Keratinocyte (primary cell): ENCODE measurements at regions not wholly inside any gene's neighbourhood (a gene's known extent, or its start where the extent isn't known, plus 50 kb on each side); places are given as distances from the start of the nearest gene placed in this dataset.

Experiments used
- CTCF ChIP-seq, 3 experiments: IDR thresholded peaks in 1 of 3; conservative IDR thresholded peaks in 1 of 3; optimal IDR thresholded peaks in 1 of 3; 2 replicates in 2 of 3; 3 replicates in 1 of 3; pipeline versions ENCODE3 to v1.5.1; 2011; ENCODE audit warnings: low read length in 3 of 3, mild to moderate bottlenecking in 3 of 3, moderate library complexity in 2 of 3, control low read depth in 1 of 3, inconsistent platforms in 1 of 3; ENCODE audit not compliant: insufficient read depth in 2 of 3; ENCODE audit errors: extremely low read depth in 1 of 3
- EZH2 ChIP-seq: IDR thresholded peaks from one replicate; pipeline ENCODE4 v1.6.1; 2012; ENCODE audit warnings: inconsistent platforms, mild to moderate bottlenecking, low read length, moderate library complexity

DNA sequence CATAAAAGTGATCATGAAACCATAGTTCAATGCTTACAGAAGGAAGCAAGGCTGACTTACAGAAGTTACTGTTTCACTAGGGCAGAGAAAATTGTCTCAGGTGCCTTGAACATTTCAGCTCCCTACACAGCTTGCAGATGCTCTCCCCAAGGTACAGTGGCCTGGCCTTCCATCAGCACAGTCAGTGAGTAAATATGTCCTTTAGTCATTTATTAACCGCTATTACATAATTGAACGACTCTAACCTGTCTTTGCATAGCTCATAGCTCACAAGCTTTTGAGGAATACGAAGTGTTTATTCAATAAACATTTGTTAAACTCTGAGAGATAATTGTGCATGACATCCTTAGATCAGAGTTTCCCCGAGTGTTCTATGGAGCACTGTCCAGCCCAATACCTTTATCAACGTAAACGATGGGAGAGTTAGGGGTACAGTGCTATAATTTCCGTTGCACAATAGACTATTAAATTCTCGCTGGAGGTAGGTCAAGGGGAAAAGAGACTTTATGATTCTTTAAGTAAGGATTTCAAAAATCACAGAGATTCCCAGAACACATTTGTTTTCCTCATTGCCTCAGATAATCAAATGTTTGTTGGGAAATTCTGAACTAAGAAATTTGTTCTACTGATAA, 677.8 kb downstream of the TSN start:
- TF ChIP-seq CTCF (optimal IDR thresholded peaks at IDR 0.05 in 1 of 3, IDR thresholded peaks at IDR 0.05 in 1 of 3, conservative IDR thresholded peaks at IDR 0.05 in 1 of 3; ENCODE audit: extremely low read depth in 1 of 3, insufficient read depth in 2 of 3, low read length in 3 of 3), result no peak
- no peak for TF ChIP-seq EZH2
